ENCODE measurements at regions not wholly inside any gene's neighbourhood (a gene's known extent, or its start where the extent isn't known, plus 50 kb on each side); places are given as distances from the start of the nearest gene placed in this dataset.
"Not testable (repeated sequence)": the region's sequence is repeated elsewhere in the genome, so short reads cannot be mapped to it uniquely, and the experiment has no call there.

- intact Hi-C loops (cut with DNase I), result no loop called here
- Histone ChIP-seq H3K27me3 (no peaks in the 10 kb centered on the region), H3K9me3 (no peaks in the 10 kb centered on the region), H3K27ac (peak overlapping the region in 1 of 4 donors; percentile 41), H3K36me3 (no peaks in the 10 kb centered on the region), H3K4me3 (no peak overlapping the region), H3K4me1 (no peaks in the 10 kb centered on the region)
- no peak for TF ChIP-seq CTCF (IDR thresholded peaks at IDR 0.05)
- no peak for TF ChIP-seq POLR2AphosphoS5 (IDR thresholded peaks at IDR 0.05)
- TF ChIP-seq POLR2A (IDR thresholded peaks at IDR 0.05), result no peak
- no peak for TF ChIP-seq EP300 (IDR thresholded peaks at IDR 0.05)
- DNase-seq, result no peak
- WGBS, 2 donors, result 72 to 77% methylated on average over 7 of the region's 7 CpGs
These were observed 119.0 kb downstream of the FZD1 start for GRCh38 chr7:91383053-91383904.

- DNase-seq, result no peak
- Histone ChIP-seq H3K27me3 (no peaks in the 10 kb centered on the region), H3K4me1 (no peaks in the 10 kb centered on the region), H3K27ac (no peak overlapping the region), H3K9me3 (no peaks in the 10 kb centered on the region), H3K36me3 (no peaks in the 10 kb centered on the region), H3K4me3 (no peak overlapping the region)
- TF ChIP-seq EP300 (IDR thresholded peaks at IDR 0.05), result no peak
- TF ChIP-seq POLR2A (IDR thresholded peaks at IDR 0.05), result no peak
- TF ChIP-seq CTCF (IDR thresholded peaks at IDR 0.05), result no peak
- no peak for TF ChIP-seq POLR2AphosphoS5 (IDR thresholded peaks at IDR 0.05)
- intact Hi-C loops (cut with DNase I), result no loop called here
These were observed 119.7 kb downstream of the FZD1 start for GRCh38 chr7:91383905-91384274.

- WGBS, 2 donors, result 78 to 86% methylated on average over 7 of the region's 7 CpGs
- H3K4me1 ChIP-seq; H3K27ac ChIP-seq; H3K9me3 ChIP-seq; H3K4me3 ChIP-seq; H3K36me3 ChIP-seq; intact Hi-C loops (cut with DNase I); H3K27me3 ChIP-seq; DNase-seq: not testable (repeated sequence)
These were observed 130.5 kb downstream of the FZD1 start for GRCh38 chr7:91394757-91395156.

- intact Hi-C loops (cut with DNase I); H3K36me3 ChIP-seq; H3K27ac ChIP-seq; H3K9me3 ChIP-seq; H3K27me3 ChIP-seq; DNase-seq; H3K4me3 ChIP-seq; H3K4me1 ChIP-seq: not testable (repeated sequence)
- WGBS, 2 donors, result 83 to 90% methylated on average over 10 of the region's 10 CpGs
These were observed 131.1 kb downstream of the FZD1 start for GRCh38 chr7:91395313-91395712.

- intact Hi-C loops (cut with DNase I), result no loop called here
- no peaks in the 10 kb centered on the region for H3K36me3 ChIP-seq
- H3K27me3 ChIP-seq, result no peaks in the 10 kb centered on the region
- H3K4me1 ChIP-seq, result no peaks in the 10 kb centered on the region
- H3K9me3 ChIP-seq, result peaks cover 0 to 2% (median 0%) of the 10 kb centered on the region in 4 donors
- TF ChIP-seq EP300 (IDR thresholded peaks at IDR 0.05), result no peak
- TF ChIP-seq CTCF (IDR thresholded peaks at IDR 0.05), result no peak
- no peak for TF ChIP-seq POLR2AphosphoS5 (IDR thresholded peaks at IDR 0.05)
- 62 to 78% methylated on average over 2 of the region's 2 CpGs for whole genome bisulfite sequencing, 2 donors
- no peak overlapping the region for H3K4me3 ChIP-seq
- no peak for DNase-seq
- H3K27ac ChIP-seq, result no peak overlapping the region
These were observed 132.9 kb downstream of the FZD1 start for GRCh38 chr7:91397096-91397495.

GRCh38 chr7:91397612-91398011, 133.4 kb downstream of the FZD1 start:
- H3K27ac ChIP-seq, result no peak overlapping the region
- no peaks in the 10 kb centered on the region for H3K27me3 ChIP-seq
- WGBS, 2 donors, result 21 to 58% methylated on average over 2 of the region's 2 CpGs
- DNase-seq, result no peak
- no peaks in the 10 kb centered on the region for H3K36me3 ChIP-seq
- intact Hi-C loops (cut with DNase I), result no loop called here
- TF ChIP-seq POLR2AphosphoS5 (IDR thresholded peaks at IDR 0.05) (no peak), CTCF (IDR thresholded peaks at IDR 0.05) (no peak), EP300 (IDR thresholded peaks at IDR 0.05) (no peak), POLR2A (IDR thresholded peaks at IDR 0.05) (no peak)
- H3K4me3 ChIP-seq, result no peak overlapping the region
- H3K9me3 ChIP-seq, result peaks cover 0 to 2% (median 0%) of the 10 kb centered on the region in 4 donors
- H3K4me1 ChIP-seq, result no peaks in the 10 kb centered on the region
